KOPT-K1 (cell line): ENCODE measurements at regions not wholly inside any gene's neighbourhood (a gene's known extent, or its start where the extent isn't known, plus 50 kb on each side); places are given as distances from the start of the nearest gene placed in this dataset.

Experiments used
- H3K27ac ChIP-seq: fragments of 200-600 bp; sonication (generic); 2 replicates; pipeline ENCODE4 v1.5.1; 2016; ENCODE audit warnings: antibody characterized with exemption, mild to moderate bottlenecking, low read depth, low read length; ENCODE audit not compliant: poor library complexity, severe bottlenecking
- H3K36me3 ChIP-seq: fragments of 200-600 bp; sonication (generic); 2 replicates; pipeline ENCODE4 v1.5.1; 2017; ENCODE audit warnings: antibody characterized with exemption, mild to moderate bottlenecking, low read length, moderate library complexity; ENCODE audit not compliant: insufficient read depth
- H3K9me3 ChIP-seq: fragments of 200-600 bp; sonication (generic); 2 replicates; pipeline ENCODE4 v1.5.1; 2017; ENCODE audit warnings: antibody characterized with exemption, low read length, mild to moderate bottlenecking; ENCODE audit not compliant: insufficient read depth, poor library complexity, severe bottlenecking

- no peak overlapping the region for H3K27ac ChIP-seq
- H3K36me3 ChIP-seq: no peaks in the 10 kb centered on the region
- H3K9me3 ChIP-seq: peaks cover 96% of the 10 kb centered on the region
These were observed 366.5 kb downstream of the ALG10 start for GRCh38 chr12:34388636-34389377.

DNA sequence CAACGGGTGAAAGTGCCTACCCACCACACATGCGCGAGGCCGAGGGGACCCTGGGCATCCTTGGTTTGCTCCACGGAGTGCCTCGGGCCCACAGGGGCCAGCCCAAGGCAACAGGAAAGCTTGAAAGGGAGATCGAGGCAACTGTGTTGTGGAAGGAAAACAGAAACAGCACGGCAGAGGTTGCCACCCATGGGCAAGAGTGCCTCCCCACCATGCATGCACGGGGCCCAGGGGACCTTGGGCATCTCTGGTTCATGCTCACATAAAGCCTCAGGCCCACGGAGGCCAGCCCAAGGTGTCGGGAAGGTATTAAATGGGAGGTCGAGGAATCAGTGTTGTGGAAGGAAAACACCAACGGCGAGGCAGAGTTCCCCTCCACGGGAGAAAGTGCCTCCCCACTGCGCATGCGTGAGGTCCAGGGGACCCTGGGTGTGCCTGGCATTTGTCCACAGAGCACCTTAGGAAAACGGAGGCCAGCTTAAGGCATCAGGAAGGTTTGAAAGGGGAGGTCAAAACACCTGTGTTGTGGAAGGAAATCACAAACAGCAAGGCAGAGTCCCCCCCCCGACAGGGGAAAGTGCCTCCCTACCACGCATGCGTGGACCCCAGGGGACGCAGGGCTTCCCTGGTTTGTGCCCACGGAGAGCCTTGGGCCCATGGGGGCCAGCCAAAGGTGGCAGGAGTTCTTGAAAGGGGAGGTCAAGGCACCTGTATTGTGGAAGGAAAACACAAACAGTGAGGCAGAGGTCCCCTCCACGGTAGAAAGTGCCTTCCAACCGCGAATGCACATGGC is 367.3 kb downstream of the ALG10 start:
- peaks cover 97% of the 10 kb centered on the region for H3K9me3 ChIP-seq
- no peak overlapping the region for H3K27ac ChIP-seq
- no peaks in the 10 kb centered on the region for H3K36me3 ChIP-seq

- H3K36me3 ChIP-seq: no peaks in the 10 kb centered on the region
- H3K9me3 ChIP-seq: peaks cover 100% of the 10 kb centered on the region
- no peak overlapping the region for H3K27ac ChIP-seq
These were observed 368.0 kb downstream of the ALG10 start for GRCh38 chr12:34390171-34390841.

DNA sequence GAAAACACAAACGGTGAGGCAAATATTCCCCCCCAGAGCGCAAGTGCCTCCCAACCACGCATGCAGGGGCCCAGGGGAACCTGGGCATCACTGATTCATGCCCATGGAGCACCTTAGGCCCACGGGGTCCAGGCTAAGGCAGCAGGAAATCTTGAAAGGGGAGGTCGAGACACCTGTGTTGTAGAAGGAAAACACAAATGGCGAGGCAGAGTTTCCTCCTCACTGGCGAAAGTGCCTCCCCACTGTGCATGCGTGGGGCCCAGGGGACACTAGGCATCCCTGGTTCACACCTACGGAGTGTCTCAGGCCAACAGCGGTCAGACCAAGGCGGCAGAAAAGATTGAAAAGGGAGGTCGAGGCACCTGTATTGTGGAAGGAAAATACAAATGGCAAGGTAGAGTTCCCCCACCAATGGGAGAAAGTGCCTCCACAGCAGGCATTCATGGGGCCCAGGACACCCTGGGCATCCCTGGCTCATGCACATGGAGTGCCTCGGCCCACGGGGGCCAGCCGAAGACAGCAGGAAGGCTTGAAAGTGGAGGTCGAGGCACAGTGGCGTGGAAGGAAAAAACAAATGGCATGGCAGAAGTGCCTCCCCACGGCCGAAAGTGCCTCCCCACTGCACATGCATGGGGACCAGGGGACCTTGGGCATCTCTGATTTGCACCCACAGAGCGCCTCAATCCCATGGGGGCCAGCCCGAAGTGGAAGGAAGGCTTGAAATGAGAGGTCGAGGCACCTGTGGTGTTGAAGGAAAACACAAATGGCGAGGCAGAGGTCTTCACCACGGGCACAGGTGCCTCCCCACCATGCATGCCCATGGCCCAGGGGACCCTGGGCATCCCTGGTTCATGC is 368.8 kb downstream of the ALG10 start:
- Histone ChIP-seq H3K9me3 (peaks cover 100% of the 10 kb centered on the region), H3K36me3 (no peaks in the 10 kb centered on the region), H3K27ac (no peak overlapping the region)

- Histone ChIP-seq H3K9me3 (peaks cover 100% of the 10 kb centered on the region), H3K27ac (no peak overlapping the region), H3K36me3 (no peaks in the 10 kb centered on the region)
These were observed 369.7 kb downstream of the ALG10 start for GRCh38 chr12:34391771-34392581.

DNA sequence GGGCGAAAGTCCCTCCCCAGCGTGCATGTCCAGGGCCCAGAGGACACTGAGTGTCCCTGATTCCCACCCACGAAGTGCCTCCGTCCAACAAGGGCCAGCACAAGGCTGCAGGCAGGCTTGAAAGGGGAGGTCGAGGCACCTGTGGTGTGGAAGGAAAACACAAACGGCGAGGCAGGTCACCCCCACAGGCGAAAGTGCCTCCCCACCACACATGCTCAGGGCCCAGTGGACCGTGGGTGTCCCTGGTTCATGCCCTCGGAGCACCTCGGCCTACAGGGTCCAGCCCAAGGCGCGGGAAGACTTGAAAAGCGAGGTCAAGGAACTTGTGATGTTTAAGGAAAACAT is 370.4 kb downstream of the ALG10 start:
- Histone ChIP-seq H3K27ac (no peak overlapping the region), H3K36me3 (no peaks in the 10 kb centered on the region), H3K9me3 (peaks cover 100% of the 10 kb centered on the region)

- Histone ChIP-seq H3K36me3 (no peaks in the 10 kb centered on the region), H3K9me3 (peaks cover 100% of the 10 kb centered on the region)
These were observed 371.0 kb downstream of the ALG10 start for GRCh38 chr12:34393086-34393820.

DNA sequence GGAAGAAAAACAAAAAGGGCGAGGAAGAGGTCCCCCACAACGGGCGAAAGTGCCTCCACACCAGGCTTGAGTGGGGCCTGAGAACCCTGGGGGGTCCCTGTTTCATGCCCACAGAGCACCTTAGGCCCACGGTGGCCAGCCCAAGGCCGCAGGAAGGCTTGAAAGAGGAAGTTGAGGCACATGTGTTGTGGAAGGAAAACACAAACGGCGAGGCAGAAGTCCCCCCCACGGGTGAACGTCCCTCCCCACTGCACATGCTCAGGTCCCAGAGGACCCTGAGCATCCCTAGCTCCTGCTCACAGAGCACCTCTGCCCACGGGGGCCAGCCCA is 371.5 kb downstream of the ALG10 start:
- Histone ChIP-seq H3K27ac (no peak overlapping the region), H3K9me3 (peaks cover 94% of the 10 kb centered on the region), H3K36me3 (no peaks in the 10 kb centered on the region)

More at GRCh38 chr12:34393086-34393820, 371.0 kb downstream of the ALG10 start:
- no peak overlapping the region for H3K27ac ChIP-seq

GRCh38 chr12:34394211-34395055 is 372.1 kb downstream of the ALG10 start:
- Histone ChIP-seq H3K9me3 (peaks cover 91% of the 10 kb centered on the region), H3K27ac (no peak overlapping the region), H3K36me3 (no peaks in the 10 kb centered on the region)

GRCh38 chr12:34395056-34396005 is 373.0 kb downstream of the ALG10 start:
- Histone ChIP-seq H3K27ac (no peak overlapping the region), H3K9me3 (peaks cover 90% of the 10 kb centered on the region), H3K36me3 (no peaks in the 10 kb centered on the region)

GRCh38 chr12:34396006-34396860 is 373.9 kb downstream of the ALG10 start:
- Histone ChIP-seq H3K9me3 (peaks cover 90% of the 10 kb centered on the region), H3K27ac (no peak overlapping the region), H3K36me3 (no peaks in the 10 kb centered on the region)
